Endodermal cell (in vitro differentiated cells): ENCODE measurements at regions not wholly inside any gene's neighbourhood (a gene's known extent, or its start where the extent isn't known, plus 50 kb on each side); places are given as distances from the start of the nearest gene placed in this dataset.

Experiments
- DNase-seq: peaks from one replicate; pipeline ENCODE4 v3.0.0-alpha.2; 2017
- H3K27ac ChIP-seq: 2 replicates; pipeline ENCODE4 v1.5.1; 2013; ENCODE audit warnings: mild to moderate bottlenecking, low read depth, low read length, moderate library complexity
- H3K27me3 ChIP-seq: 2 replicates; pipeline ENCODE4 v1.6.1; 2013; ENCODE audit warnings: mild to moderate bottlenecking, low read length, moderate library complexity; ENCODE audit not compliant: insufficient read depth, control insufficient read depth, poor library complexity, severe bottlenecking
- H3K36me3 ChIP-seq: 2 replicates; pipeline ENCODE4 v1.7.0; 2013; ENCODE audit warnings: mild to moderate bottlenecking, low read length, moderate library complexity; ENCODE audit not compliant: control insufficient read depth, insufficient read depth
- H3K4me1 ChIP-seq: one replicate; pipeline ENCODE4 v1.7.0; 2013; ENCODE audit warnings: low read length; ENCODE audit not compliant: control insufficient read depth, insufficient read depth
- H3K4me3 ChIP-seq: 2 replicates; pipeline ENCODE4 v1.5.1; 2013; ENCODE audit warnings: mild to moderate bottlenecking, low read length, moderate library complexity
- H3K9ac ChIP-seq: 2 replicates; pipeline ENCODE4 v1.6.1; 2013; ENCODE audit warnings: mild to moderate bottlenecking, low read length, moderate library complexity; ENCODE audit not compliant: poor library complexity, severe bottlenecking; ENCODE audit errors: extremely low read depth
- H3K9me3 ChIP-seq: 2 replicates; pipeline ENCODE4 v1.6.1; 2013; ENCODE audit warnings: mild to moderate bottlenecking, low read length, moderate library complexity; ENCODE audit not compliant: control insufficient read depth
- H3K27ac Mint-ChIP-seq: 2 replicates; pipeline ENCODE4 v1.8.0; 2020; ENCODE audit warnings: mixed read lengths
- H3K27me3 Mint-ChIP-seq: 2 replicates; pipeline ENCODE4 v1.8.0; 2021; ENCODE audit warnings: mild to moderate bottlenecking, mixed read lengths; ENCODE audit not compliant: insufficient read depth
- H3K36me3 Mint-ChIP-seq: 2 replicates; pipeline ENCODE4 v1.8.0; 2020; ENCODE audit warnings: low read depth, mixed read lengths
- H3K4me1 Mint-ChIP-seq: 2 replicates; pipeline ENCODE4 v1.8.0; 2020; ENCODE audit warnings: mixed read lengths
- H3K4me3 Mint-ChIP-seq: 2 replicates; pipeline ENCODE4 v1.8.0; 2020; ENCODE audit warnings: mild to moderate bottlenecking, moderate library complexity, mixed read lengths
- H3K9me3 Mint-ChIP-seq: 2 replicates; pipeline ENCODE4 v1.8.0; 2020; ENCODE audit warnings: mild to moderate bottlenecking, mixed read lengths
- WGBS, 2 experiments: methylation state at CpG; one replicate each; pipeline versions ENCODE4 v1.1.5 to v1.1.7; 2013; ENCODE audit warnings: missing lambda C conversion rate in 2 of 2, mixed read lengths in 1 of 2; ENCODE audit not compliant: insufficient coverage in 1 of 2, insufficient read length in 1 of 2; 5-methylcytosine and 5-hydroxymethylcytosine counted together
- TF ChIP-seq, protein P1 (sequence below): fragments of 200-600 bp; sonication (generic); conservative IDR thresholded peaks from 2 replicates; pipeline ENCODE4 v1.5.0; 2021; ENCODE audit warnings: antibody characterized with exemption, mild to moderate bottlenecking

DNA sequence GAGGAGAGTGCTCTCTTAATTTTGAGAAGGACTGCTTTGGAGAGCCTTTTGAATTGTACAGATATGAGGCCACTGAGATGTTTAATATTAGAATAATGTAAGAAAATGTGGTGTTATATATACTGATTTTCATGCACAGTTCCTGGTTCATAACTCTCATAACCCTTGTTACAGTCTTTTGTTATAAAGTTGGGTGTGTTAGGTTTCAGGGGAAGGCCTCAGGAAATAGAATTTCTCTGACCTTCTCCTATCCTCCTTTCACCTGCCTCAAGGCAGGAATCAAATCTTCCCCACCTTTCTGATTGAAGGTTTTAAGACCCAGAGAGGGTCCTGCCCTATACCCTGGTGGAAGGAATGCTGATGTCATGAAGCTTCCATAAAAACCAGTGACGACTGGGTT lies 245.9 kb downstream of the NSUN3 start:
- peaks cover 6% of the 10 kb centered on the region for H3K9me3 Mint-ChIP-seq
- peaks cover 3% of the 10 kb centered on the region for H3K36me3 Mint-ChIP-seq
- no peaks in the 10 kb centered on the region for H3K4me1 ChIP-seq
- H3K9me3 ChIP-seq, result peaks cover 12% of the 10 kb centered on the region
- no peaks in the 10 kb centered on the region for H3K36me3 ChIP-seq
- H3K27ac ChIP-seq, result no peak overlapping the region
- no peak for DNase-seq
- no peak overlapping the region for H3K4me3 ChIP-seq
- peaks cover 32% of the 10 kb centered on the region for H3K4me1 Mint-ChIP-seq
- H3K27me3 Mint-ChIP-seq, result no peaks in the 10 kb centered on the region
- 100% methylated on average over 1 of the region's 1 CpG; no CpG with 5 or more reads in 1 of the 2 experiments for WGBS, 2 experiments
- no peak overlapping the region for H3K9ac ChIP-seq
- no peak overlapping the region for H3K27ac Mint-ChIP-seq
- H3K27me3 ChIP-seq, result no peaks in the 10 kb centered on the region
- no peak overlapping the region for H3K4me3 Mint-ChIP-seq
- TF ChIP-seq, protein P1, sequence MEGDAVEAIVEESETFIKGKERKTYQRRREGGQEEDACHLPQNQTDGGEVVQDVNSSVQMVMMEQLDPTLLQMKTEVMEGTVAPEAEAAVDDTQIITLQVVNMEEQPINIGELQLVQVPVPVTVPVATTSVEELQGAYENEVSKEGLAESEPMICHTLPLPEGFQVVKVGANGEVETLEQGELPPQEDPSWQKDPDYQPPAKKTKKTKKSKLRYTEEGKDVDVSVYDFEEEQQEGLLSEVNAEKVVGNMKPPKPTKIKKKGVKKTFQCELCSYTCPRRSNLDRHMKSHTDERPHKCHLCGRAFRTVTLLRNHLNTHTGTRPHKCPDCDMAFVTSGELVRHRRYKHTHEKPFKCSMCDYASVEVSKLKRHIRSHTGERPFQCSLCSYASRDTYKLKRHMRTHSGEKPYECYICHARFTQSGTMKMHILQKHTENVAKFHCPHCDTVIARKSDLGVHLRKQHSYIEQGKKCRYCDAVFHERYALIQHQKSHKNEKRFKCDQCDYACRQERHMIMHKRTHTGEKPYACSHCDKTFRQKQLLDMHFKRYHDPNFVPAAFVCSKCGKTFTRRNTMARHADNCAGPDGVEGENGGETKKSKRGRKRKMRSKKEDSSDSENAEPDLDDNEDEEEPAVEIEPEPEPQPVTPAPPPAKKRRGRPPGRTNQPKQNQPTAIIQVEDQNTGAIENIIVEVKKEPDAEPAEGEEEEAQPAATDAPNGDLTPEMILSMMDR, result peak; percentile 54

DNA sequence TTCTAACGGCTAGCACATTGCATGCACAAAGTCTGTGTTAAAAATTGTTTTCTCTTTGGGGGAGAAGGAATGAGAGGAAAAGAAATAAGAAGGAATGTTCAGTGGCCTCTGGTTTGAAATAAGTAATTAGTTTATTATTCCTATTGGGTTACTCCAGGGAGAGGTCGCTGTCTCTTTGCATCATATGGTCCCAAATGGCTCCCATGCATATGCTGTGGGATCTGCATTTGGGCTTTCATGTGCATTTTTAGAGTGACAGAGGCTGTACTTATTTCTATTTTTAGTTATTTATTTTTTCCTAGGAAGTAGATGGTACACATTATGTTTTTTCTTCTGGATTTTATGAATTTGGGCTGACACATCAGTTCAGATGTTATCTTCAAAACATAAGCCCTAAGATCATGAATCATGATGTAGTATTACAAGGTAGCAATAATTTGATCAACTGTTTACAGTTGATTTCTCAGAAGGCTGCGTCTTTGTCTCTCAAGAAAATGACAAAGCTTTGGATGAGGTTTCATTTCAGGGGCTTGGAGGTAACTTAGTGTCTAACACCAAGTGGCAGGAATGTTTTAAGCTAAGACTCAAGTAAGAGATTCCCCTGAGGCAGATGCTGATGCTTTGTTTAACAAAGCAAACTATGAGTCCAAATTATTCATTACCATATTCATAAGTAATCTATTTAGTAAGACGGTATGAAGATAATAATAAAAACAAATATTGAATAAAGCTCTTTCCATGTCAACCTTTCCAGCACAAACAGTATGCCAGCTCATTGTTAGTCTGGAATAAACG lies 247.7 kb downstream of the NSUN3 start:
- no peak overlapping the region for H3K9ac ChIP-seq
- no peak for DNase-seq
- H3K9me3 Mint-ChIP-seq, result peaks cover 6% of the 10 kb centered on the region
- peaks cover 19% of the 10 kb centered on the region for H3K4me1 Mint-ChIP-seq
- peaks cover 12% of the 10 kb centered on the region for H3K9me3 ChIP-seq
- H3K36me3 Mint-ChIP-seq, result peaks cover 3% of the 10 kb centered on the region
- H3K27ac ChIP-seq, result no peak overlapping the region
- no peaks in the 10 kb centered on the region for H3K36me3 ChIP-seq
- no peak overlapping the region for H3K4me3 ChIP-seq
- no peaks in the 10 kb centered on the region for H3K27me3 ChIP-seq
- 85 to 90% methylated on average over 3 to 5 of the region's 5 CpGs for WGBS, 2 experiments
- H3K4me1 ChIP-seq, result no peaks in the 10 kb centered on the region
- H3K27me3 Mint-ChIP-seq, result no peaks in the 10 kb centered on the region
- TF ChIP-seq, protein P1, result peak; percentile 53
- no peak overlapping the region for H3K4me3 Mint-ChIP-seq
- no peak overlapping the region for H3K27ac Mint-ChIP-seq

DNA sequence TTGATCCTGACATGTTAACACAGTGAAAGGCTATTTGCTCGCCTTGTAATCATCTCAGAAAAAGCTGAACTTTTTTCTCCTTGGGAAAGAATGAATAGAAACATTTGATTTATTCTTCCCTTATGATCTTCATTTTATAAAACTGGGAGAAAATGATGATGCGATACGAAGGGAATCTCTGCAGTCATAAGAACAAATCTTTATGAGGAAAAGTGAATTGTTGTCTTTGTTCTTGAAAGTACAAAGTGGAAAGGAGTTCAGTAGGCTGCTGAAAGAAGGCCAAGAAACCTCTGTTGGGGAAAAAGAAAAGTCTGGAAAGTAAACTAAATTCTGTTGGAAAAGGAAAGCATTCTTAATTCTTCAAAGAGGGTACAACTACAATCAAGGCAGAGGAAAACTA lies 248.8 kb downstream of the NSUN3 start:
- DNase-seq, result no peak
- H3K9me3 Mint-ChIP-seq, result peaks cover 6% of the 10 kb centered on the region
- H3K9me3 ChIP-seq, result peaks cover 12% of the 10 kb centered on the region
- 100% methylated on average over 3 of the region's 3 CpGs; no CpG with 5 or more reads in 1 of the 2 experiments for WGBS, 2 experiments
- H3K27me3 Mint-ChIP-seq, result no peaks in the 10 kb centered on the region
- no peak overlapping the region for H3K4me3 ChIP-seq
- H3K9ac ChIP-seq, result no peak overlapping the region
- H3K4me1 ChIP-seq, result no peaks in the 10 kb centered on the region
- H3K4me3 Mint-ChIP-seq, result no peak overlapping the region
- no peaks in the 10 kb centered on the region for H3K27me3 ChIP-seq
- no peak overlapping the region for H3K27ac Mint-ChIP-seq
- H3K27ac ChIP-seq, result no peak overlapping the region
- no peaks in the 10 kb centered on the region for H3K36me3 Mint-ChIP-seq
- no peaks in the 10 kb centered on the region for H3K36me3 ChIP-seq
- TF ChIP-seq, protein P1, result no peak
- peaks cover 11% of the 10 kb centered on the region for H3K4me1 Mint-ChIP-seq
